ELR (cell line): ENCODE measurements at regions not wholly inside any gene's neighbourhood (a gene's known extent, or its start where the extent isn't known, plus 50 kb on each side); places are given as distances from the start of the nearest gene placed in this dataset.
A peak's percentile ranks its signal among the peaks of the same experiment; 100 is the strongest.

Source experiments
- DNase-seq: peaks from one replicate; pipeline ENCODE4 v3.0.0-alpha.2; 2015; ENCODE audit warnings: low read depth

- DNase-seq: no peak
Observed at GRCh38 chr18:34159691-34160185, 65.0 kb downstream of the NOL4 start.

- no peak for DNase-seq
Observed at GRCh38 chr18:34158881-34159690, 65.6 kb downstream of the NOL4 start.

GRCh38 chr18:34153711-34154110 is 71.0 kb downstream of the NOL4 start:
- DNase-seq: peak; percentile 0

- no peak for DNase-seq
Observed at GRCh38 chr18:34131006-34131405, 93.7 kb downstream of the NOL4 start.

DNA sequence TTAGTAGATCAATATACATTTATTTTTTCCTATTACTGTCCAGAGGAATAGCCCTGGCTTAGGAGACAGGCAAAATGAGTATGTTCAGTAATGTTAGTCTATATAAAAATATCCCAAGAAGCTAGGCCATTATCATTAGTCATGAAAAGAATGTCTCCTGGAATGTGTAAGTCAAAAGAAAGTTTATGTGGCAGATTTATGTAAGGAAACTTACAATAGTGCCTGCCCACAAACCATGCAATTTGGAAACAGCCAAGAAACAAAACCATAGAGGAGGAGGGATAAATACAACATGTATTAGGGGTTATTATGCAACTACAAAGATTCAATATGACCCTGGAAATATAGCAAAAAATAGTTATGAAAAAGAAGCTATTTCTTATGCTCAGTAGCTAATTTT is 96.3 kb downstream of the NOL4 start:
- DNase-seq: no peak

GRCh38 chr18:34126121-34126520 is 98.6 kb downstream of the NOL4 start:
- DNase-seq: no peak

DNA sequence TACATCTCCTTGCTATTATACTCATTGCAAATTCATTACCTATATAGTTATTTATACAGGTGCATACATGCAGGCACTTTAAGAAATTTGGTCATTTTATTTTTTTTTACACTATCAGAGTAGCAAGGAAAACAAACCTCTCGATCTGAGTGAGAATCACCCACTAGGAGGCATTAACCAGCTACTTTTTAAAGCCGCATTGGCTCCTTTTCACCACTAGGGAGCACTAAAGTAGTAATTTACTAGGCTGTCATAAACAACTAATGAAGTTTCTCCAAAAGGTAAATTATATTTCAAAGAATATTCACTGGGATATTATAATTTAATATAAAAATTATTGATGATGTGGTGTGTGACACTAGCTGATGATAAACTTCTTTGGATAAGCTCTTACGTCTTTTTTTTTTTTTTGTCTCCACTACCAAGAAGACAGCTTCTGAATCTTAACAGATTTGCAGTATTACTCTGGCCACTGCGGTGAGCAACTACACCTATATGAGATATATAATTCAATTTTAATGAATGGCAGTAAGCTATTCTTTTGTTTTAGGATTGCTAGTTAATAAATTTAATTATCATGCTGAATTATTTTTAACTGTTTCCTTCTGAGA is 101.9 kb downstream of the NOL4 start:
- DNase-seq: peak; percentile 52

DNA sequence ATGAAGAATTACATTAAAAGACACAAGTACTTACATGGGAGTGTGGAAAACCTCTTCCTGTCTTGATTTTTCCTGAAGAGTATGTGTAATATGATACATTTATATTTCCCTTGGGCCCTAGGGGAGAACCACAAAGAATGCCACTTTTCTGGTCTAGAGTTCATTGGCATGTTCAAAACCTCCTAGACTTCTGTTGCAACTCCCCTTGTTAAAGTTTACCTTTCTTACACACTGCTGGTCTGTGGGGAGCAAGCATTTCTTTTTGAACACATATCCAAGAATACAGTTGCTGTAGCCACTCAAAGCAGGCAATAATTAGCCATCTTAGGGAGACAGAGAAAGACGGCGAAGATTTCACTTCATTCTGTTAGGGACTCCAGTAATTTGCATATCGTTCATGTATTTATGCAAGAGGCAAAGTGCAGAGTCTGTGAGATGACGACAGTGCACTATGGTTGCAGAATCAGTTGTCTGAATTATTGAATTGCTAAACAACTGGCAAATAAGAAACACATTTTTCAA is 103.5 kb downstream of the NOL4 start:
- DNase-seq: no peak

- DNase-seq: no peak
Observed at GRCh38 chr18:34120294-34120693, 104.4 kb downstream of the NOL4 start.

DNA sequence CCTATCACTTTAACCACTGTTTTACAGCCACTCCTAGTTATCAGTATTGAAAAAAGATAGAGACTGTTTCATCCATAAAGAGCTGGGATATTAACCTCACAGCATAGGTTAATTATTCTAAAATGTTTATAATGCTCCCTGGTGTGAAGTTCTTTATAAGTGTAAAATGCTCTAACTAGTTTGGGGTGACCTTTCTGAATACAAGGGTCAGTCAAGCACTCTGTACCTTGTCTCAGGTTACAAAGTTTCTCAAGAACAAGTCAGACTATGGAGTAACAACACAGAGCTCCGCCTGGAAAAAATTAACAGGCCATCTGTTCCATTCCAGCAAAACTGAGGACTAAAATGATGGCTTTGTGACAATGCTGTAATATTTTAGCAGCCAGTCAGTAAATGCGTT is 107.4 kb downstream of the NOL4 start:
- DNase-seq: no peak

- DNase-seq: no peak
Observed at GRCh38 chr18:34115409-34116081, 109.2 kb downstream of the NOL4 start.

DNA sequence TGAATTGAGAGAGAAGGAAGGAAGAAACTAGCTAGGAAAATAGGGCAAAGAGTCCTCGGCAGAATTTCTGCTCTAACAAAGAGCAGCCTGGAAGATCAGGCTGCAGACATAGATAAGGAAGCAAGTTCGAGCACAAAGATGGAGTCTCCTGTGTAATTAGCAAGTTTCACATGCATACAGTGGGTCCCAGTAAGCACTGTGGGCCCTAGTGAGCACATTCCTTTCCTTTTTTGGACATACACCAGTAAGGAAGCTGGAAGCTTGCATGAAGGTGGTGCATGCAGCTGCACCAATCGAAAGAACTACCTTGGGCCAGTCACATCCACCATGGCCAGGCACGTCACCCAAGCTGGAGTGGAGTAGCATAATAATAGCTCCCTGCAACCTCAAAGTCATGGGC is 109.7 kb downstream of the NOL4 start:
- no peak for DNase-seq

DNA sequence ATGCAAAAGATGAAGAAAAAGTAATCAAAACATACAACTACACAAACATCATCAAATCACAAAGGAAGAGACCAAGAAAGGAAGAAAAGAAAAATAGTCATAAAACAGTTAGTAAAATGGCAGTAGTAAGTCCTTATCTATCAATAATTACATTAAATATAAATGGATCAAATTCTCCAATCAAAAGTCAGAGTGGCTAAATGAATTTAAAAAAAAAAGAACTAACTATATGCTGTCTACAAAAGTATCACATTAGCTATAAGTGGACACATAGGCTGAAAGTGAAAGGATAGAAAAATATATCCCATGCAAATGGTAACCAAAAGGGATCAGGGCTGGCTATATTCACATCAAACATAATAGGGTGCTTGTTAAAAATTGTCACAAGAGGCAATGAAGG is 116.5 kb downstream of the NOL4 start:
- no peak for DNase-seq

DNA sequence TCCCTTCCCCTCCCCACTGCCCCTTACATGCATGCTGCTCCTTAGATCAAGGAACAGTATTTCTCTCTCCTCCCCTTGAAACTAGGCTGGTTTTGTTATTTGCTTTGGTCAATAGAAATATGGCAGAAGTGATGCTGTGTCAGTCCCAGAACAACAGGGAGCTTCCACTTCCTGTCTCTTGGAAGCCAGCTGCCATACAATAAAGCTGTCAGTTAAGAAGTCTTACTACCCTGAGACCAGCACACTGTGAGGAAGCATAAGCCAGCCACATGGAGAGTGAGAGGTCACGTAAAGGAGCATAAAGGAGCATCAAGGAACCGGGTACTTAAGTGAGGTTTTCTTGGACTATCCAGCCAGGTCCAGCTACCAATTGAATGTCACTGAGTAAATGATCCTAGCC is 126.6 kb downstream of the NOL4 start:
- DNase-seq: no peak

- DNase-seq: no peak
Observed at GRCh38 chr18:34097312-34097711, 127.4 kb downstream of the NOL4 start.

DNA sequence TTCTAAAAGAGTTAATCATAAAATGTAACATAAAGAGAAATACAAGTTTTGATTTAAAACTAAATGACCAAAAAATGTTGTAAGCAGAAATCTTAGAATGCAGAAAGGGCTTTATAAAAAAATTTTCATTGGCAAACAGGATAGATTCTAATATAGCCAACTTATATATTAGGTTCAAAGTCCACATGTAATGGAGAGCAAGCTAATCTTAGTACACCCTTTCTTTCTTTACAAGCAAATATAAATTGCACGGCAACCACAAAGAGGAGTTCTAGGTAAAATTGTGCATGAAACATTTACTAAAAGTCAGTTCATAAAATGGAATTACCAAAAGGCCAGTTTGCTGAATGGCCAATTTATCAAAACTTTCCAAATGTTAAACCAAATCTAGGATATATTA is 130.6 kb downstream of the NOL4 start:
- no peak for DNase-seq

DNA sequence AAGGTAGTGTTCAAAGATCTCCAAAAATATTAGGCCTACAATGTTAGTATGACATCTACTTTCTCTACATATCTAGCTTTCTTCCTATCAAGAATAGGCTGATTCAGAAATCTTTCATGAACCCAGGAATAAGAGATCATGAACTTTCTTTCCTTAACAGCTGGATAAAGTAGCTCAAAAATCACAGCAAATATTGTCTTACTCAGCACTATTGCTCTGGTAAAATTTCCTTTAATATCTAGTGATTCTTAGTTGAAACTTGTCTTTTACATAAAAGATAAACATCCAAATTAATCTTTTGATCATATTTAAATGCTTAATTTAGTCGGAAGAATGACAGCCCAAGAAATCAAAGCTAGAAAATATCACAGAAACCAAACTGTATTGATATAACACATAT is 131.9 kb downstream of the NOL4 start:
- no peak for DNase-seq

DNA sequence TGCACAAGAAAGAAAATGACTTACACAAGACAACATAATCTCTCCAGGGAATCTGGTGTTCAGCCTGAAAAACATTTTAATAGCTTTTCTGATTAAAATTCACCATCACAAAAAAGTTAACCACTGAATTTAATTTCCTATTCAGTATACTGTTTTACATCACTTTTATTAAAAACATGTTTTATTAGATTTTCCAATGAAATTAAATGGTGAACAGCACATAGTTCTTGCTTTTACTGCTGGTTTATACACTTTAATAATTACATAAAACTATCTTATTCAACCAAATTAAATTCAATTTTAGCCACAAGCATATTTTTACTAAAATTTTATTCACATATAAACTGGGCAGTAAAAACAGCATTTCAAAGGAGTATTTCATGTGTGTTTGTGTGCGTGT is 138.3 kb downstream of the NOL4 start:
- no peak for DNase-seq

DNA sequence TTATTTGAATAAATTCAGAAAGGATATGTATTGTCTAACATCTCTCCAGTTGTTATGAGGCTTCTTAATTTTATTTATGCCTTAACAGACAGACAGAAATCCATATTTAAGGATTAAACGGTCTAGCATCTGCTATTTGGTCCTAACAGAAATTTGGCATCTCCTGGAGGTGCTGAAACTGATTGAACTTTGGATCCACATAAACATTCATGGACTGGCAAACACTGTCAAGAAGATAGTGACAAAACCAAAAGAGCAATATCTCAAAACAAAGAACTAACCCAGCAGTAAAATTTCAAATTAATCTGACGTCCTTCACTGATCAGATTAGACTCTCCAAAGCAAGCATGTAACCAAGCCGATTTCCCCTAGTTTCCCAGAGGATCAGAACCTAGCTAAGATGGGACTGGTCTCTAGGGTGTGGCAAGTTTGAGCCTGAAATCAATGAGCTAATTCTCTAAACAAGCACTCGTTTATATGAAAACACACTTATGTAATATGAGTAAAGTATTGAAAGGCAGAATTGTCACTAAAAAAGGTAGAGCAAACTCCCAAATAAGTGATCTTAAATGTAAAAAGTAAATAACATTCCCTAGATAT is 139.5 kb downstream of the NOL4 start:
- no peak for DNase-seq

GRCh38 chr18:34084635-34085034 is 140.1 kb downstream of the NOL4 start:
- no peak for DNase-seq

DNA sequence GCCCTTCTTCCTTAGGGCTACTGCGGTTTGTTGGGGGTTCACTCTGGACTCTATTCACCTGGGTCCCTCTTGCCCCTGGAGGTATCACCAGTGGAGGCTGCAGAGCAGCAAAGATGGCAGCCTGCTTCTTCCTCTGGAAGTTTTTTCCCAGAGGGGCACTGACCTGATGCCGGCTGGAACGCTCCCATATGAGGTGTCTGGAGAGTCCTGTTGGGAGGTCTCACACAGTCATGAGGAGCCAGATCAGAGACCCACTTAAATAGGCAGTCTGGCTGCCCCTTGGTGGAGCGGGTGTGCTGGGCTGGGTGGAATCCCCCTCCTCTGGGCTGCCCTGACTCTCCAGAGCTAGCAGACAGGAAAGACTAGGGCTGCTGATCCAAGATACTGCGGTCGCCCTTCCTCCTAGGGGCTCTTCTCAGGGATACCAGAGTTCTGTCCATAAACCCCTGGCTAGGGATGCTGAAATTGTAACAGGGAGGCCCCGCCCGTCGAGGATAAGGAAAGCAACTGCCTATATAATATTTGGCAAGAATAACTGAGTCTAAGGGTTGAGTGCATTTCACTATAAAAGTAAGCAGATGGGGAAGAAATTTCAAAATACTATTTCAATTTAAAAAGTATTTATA is 140.7 kb downstream of the NOL4 start:
- no peak for DNase-seq

- DNase-seq: no peak
Observed at GRCh38 chr18:34077599-34077998, 147.1 kb downstream of the NOL4 start.
